GM21576 (cell line): ENCODE measurements at regions not wholly inside any gene's neighbourhood (a gene's known extent, or its start where the extent isn't known, plus 50 kb on each side); places are given as distances from the start of the nearest gene placed in this dataset.

ENCODE experiments used
- ATAC-seq: cut with Tn5 transposase; IDR thresholded peaks from one replicate; pipeline ENCODE4 v1.9.1; 2021; ENCODE audit warnings: mild to moderate bottlenecking, moderate library complexity; ENCODE audit not compliant: unreplicated experiment

DNA sequence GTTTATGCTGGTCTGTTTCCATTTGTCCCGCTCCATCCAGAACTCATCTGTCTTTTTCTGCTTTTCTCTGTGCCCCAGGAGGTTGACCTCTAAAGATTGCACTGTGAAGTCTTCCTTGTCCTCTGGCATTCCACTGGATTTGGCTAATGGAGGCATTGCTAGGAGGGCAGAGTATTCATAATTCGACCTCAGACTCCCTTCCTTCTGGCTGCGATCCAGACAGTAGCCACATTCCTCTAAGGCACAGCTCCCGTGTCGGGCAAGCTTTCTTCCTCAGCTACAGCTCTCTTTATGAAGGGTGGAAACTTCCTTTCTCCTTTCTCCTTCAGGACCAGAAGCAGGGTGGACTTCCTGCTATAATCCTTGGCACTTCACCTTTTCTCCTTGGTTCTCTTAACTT, 175.9 kb downstream of the BAMBI start:
- ATAC-seq = no peak

GRCh38 chr10:28857164-28857563, 179.8 kb downstream of the BAMBI start:
- no peak for ATAC-seq

DNA sequence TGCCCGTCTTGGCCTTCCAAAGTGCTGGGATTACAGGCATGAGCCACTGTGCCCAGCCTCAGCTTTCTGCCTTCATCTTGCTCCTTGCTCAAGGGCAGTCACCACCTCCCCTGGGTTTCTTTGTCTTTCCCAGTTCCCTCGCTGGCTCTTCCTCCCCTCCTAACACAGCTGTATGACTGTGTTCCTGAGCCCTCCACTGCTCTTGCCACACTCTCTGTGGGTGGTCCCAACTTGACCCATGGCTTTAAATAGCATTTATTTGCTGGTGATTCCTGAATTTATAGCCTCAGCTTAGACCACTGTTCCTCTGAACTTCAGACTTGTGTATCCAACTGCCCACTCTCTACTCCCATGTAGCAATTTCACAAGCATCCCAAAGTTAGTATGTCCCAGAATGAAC, 181.3 kb downstream of the BAMBI start:
- ATAC-seq = no peak

DNA sequence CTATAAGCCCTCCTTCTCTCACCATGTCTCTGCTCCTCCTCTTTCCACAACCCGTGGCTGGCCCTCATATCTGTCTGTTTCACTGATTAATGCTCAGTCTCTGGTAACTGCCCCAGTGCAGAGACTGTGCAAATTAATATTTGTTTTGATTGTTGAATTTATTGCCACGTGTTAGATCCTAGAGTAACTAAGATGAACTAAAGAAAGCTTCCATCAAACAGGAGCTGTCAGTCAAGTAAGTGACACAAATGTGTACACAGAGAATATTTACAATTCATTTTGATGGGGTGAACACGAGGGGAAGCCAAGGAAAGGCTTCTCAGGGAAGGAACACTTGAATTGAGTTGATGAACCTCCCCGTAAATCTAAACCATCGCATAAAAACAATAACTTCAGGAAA, 182.5 kb downstream of the BAMBI start:
- no peak for ATAC-seq

GRCh38 chr10:28862219-28862618, 184.9 kb downstream of the BAMBI start:
- ATAC-seq = no peak

- ATAC-seq = no peak
Observed at GRCh38 chr10:28869606-28870201, 192.4 kb downstream of the BAMBI start.

GRCh38 chr10:28871665-28872064, 194.3 kb downstream of the BAMBI start:
- no peak for ATAC-seq

- no peak for ATAC-seq
Observed at GRCh38 chr10:28872587-28873165, 195.4 kb downstream of the BAMBI start.

DNA sequence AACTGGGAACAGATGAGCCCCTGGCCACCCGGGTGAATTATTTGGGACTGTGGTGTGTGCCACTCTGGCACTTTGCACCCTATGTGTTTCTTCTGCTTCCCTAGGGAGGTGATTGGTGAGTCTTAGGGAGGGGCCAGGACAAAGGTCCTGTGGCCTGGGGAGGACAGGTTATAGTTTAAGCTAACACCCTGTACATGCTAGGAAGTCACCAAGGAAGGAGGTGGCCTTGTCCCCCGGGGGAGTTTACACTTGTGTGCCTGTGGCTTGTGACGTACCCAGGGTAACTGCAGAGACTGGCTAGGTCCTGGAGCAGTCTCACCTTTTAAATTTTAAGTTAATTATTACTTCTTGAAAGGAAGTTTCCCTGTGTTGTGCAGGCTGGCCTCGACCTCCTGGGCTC, 196.2 kb downstream of the BAMBI start:
- no peak for ATAC-seq

- ATAC-seq = no peak
Observed at GRCh38 chr10:28874210-28874609, 196.9 kb downstream of the BAMBI start.

DNA sequence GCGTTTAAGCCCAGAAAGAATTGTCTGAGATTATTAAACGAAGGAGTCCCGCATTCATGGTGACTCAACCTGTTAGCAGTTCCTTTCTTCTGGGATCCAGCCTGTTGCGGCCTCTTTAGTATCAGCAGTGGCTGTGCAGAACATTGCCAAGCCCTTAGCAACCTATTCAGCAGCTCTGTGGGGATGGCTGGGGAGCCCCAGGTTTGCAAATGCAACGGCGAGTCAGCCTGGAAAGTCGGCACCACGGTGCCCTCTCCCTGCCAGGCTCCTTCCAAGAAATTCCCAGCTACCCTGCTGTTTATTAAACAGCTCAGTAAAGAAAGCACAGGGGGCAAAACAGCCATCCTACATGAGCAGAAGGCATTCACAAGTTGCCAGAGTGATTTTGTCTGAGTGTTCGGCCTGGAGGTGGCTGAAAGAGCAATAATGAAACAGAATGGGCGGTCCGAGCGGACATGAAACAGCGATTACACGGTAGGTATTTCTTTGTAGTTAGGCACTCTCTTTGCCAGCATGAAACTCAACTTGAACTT, 198.3 kb downstream of the BAMBI start:
- no peak for ATAC-seq

DNA sequence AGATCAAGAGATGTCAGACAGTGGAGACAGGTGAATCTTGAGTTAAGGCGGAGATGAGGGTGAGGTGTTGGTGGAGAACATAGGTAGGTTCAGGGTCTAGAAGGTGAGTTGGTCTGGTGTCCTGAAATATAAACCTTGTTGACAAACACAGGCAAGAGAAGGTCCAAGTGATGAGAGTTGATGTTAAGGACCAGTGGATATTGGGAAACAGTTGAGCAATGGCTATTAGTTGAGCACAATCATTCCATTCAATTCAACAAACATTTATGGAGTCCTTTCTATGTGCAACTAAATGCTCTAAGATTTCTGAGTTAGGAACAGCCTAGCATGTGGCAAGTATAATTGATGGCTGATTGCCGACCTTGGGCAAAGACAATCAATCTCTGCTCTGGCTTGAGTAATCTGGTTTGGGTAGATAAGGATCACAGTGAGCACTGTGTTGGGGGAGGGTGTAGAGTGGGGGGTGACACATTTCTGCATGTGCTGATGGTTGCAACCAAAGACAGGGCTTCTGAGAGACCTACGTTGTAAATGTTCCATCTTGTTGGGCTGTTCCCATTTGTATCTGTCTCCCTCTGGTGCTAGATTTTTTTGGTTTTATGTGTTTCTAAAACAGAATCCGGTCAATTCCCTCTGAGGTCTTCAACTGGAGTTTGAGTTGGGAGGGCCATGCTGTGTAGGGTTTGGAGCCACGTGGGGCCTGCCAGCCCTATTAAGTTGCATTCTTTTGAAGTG, 201.1 kb downstream of the BAMBI start:
- ATAC-seq = no peak

- ATAC-seq = no peak
Observed at GRCh38 chr10:28879246-28879645, 201.9 kb downstream of the BAMBI start.

- ATAC-seq = no peak
Observed at GRCh38 chr10:28879875-28880682, 202.8 kb downstream of the BAMBI start.

DNA sequence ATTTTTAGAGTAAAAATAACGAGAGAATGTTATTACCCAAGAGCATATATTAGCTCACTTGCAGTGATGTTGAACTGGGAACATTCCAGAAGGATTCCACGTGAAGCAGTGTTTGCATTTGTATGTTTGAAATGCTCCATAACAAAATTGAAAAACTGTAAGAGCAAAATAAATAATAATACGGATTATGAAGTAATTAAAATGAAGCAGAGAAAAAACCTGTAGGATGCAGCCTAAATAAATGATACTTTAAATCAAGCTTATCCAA, 203.3 kb downstream of the BAMBI start:
- no peak for ATAC-seq

DNA sequence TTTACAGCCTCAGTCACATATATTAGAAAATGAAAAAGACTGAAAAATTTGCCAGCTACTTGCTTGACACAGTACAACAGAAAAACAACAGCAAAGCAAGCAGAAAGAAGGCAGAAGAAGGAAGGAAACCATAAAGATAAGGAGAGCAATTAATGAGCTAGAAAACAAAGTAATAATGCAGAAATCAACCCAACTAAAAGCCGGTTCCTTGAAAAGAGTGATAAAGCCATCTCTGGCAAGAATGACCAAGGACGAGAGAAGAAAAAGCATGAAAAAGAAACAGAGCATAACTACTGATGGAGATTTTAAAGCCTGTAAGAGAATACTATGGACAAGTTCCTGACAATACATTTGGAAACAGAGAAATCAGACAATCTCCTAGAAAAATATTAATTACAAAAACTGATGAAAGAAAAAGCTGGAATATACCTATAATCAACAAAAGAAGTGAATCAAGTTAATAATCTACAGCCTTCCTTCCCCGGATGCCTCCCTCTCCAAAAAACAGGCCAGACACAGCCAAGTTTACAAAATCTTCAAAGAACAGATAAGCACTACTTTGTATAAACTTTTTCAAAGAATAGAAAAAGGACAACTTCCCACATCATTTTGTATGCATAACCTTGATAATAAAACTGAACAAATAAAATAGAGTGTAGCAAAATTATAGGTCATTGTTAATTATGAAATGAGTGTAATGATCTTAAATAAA, 204.0 kb downstream of the BAMBI start:
- ATAC-seq = no peak

GRCh38 chr10:28883741-28884423, 206.6 kb downstream of the BAMBI start:
- ATAC-seq = no peak

GRCh38 chr10:28890121-28890950, 213.0 kb downstream of the BAMBI start:
- no peak for ATAC-seq

DNA sequence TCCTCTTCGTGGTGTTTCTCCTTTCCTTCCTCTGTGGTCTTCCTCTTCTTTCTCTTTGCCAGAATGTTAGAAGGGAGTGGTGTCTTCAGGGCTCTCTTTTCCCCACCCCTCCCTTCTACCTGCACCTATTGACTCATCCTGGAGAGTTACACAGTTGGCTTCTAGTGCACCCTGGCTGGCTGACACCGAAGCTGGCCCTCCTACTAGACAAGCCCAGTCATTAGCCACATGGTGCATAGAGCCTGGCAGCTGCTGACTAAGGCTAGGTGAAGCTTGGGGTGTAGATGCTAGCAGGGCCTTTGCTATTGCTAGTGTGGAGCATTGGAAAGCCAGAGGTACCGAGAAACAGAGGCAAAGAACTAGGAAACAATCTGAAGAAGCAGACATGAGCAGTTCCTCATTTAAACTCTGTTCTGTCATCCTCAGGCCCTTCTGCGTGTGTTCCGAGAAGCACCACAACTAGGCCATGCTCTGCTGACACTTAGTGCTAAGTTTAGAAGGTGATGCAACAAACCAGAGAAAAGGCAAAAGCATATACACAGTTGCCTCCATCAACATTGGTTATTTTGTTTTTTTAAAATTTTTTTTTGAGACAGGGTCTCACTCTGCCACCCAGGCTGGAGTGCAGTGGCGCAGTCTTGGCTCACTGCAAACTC, 213.9 kb downstream of the BAMBI start:
- ATAC-seq = no peak
